ENCODE measurements at regions not wholly inside any gene's neighbourhood (a gene's known extent, or its start where the extent isn't known, plus 50 kb on each side); places are given as distances from the start of the nearest gene placed in this dataset.

DNA sequence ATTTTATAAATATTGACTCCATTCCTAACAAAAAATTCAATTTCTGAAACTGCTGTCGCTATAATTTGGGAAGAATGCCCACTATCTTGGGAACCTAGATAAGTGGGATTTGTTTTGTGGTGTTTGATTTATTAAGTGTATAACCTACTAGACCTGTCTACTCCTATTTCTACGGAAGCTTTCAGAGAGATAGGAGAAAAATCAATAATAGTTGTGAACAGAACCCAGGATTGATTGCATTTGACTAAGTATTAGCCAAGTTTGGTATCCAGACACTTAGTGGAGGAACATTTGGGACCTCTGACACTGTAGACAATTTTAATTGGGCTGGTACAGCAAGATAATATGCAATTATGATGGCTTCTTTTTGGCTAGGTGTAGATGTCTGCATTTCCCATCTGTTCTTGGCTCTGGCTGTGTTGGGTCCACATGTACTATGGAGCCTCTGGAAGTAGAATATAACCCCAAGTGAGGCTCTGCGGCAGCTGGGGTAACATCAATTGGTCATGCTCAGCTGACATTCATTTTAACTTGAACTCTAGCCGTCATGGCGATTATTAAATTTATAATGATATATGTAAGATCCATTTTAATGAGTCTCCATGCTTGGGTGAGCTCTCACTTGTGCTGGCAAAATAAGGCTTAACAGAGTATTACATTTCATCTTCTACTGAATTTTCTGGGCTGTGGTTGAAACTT is 111.5 kb upstream of the E2F8 start:
- no TSS peak for BruUV-seq (replicated peaks)
- POLR2A ChIA-PET (ENCODE audit: low non-redundant PET) = no interaction called here
- Histone ChIP-seq H3K4me3 (ENCODE audit: low read depth, low read length, poor library complexity, severe bottlenecking) (no peak overlapping the region), H3K36me3 (ENCODE audit: insufficient read depth, low read length, poor library complexity, severe bottlenecking) (no peaks in the 10 kb centered on the region), H3K27me3 (replicated peaks; ENCODE audit: insufficient read depth, low read depth, low read length, poor library complexity) (peaks cover 65% of the 10 kb centered on the region), H3K9me3 (ENCODE audit: low read depth, low read length, poor library complexity, severe bottlenecking) (no peaks in the 10 kb centered on the region), H3K4me1 (ENCODE audit: insufficient read depth, low read length, poor library complexity, severe bottlenecking) (no peaks in the 10 kb centered on the region), H3K27ac (ENCODE audit: low read depth, low read length, poor library complexity, severe bottlenecking) (no peak overlapping the region)
- CTCF ChIA-PET = no interaction called here
- DNase-seq (ENCODE audit: low spot score) = no peak
- no peak for TF ChIP-seq EZH2 (IDR thresholded peaks at IDR 0.05; ENCODE audit: borderline replicate concordance, low read depth, low read length, poor library complexity, severe bottlenecking)
- TF ChIP-seq, protein P1, sequence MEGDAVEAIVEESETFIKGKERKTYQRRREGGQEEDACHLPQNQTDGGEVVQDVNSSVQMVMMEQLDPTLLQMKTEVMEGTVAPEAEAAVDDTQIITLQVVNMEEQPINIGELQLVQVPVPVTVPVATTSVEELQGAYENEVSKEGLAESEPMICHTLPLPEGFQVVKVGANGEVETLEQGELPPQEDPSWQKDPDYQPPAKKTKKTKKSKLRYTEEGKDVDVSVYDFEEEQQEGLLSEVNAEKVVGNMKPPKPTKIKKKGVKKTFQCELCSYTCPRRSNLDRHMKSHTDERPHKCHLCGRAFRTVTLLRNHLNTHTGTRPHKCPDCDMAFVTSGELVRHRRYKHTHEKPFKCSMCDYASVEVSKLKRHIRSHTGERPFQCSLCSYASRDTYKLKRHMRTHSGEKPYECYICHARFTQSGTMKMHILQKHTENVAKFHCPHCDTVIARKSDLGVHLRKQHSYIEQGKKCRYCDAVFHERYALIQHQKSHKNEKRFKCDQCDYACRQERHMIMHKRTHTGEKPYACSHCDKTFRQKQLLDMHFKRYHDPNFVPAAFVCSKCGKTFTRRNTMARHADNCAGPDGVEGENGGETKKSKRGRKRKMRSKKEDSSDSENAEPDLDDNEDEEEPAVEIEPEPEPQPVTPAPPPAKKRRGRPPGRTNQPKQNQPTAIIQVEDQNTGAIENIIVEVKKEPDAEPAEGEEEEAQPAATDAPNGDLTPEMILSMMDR (conservative IDR thresholded peaks at IDR 0.05; ENCODE audit: low read depth, low read length) = no peak
- intact Hi-C loops (cut with micrococcal nuclease; ENCODE audit: unreplicated experiment) = no loop called here

DNA sequence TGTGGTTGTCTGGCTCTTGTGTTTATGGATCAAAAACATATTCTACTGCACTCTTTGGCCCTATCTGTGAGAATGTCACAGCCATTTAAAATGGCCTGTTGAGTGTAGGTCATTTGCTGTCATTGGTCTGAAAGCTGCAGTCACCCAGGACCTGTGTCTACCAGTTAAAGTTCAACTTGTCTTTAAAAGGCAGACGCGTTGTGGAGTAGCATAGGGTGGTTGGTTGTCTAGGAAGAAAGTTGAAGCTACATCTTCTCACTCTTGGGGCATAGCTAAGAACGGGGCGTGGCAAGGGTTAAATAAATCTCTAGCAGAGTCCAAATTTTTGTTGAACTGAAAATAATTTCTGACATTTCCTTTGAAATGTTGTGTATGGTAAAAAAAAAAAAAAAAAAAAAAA is 110.7 kb upstream of the E2F8 start:
- TF ChIP-seq, protein P1 (conservative IDR thresholded peaks at IDR 0.05; ENCODE audit: low read depth, low read length) = no peak
- TF ChIP-seq EZH2 (IDR thresholded peaks at IDR 0.05; ENCODE audit: borderline replicate concordance, low read depth, low read length, poor library complexity, severe bottlenecking) = no peak
- no TSS peak for BruUV-seq (replicated peaks)
- no peak overlapping the region for H3K27ac ChIP-seq (ENCODE audit: low read depth, low read length, poor library complexity, severe bottlenecking)
- no peaks in the 10 kb centered on the region for H3K36me3 ChIP-seq (ENCODE audit: insufficient read depth, low read length, poor library complexity, severe bottlenecking)
- POLR2A ChIA-PET (ENCODE audit: low non-redundant PET) = no interaction called here
- no peak for DNase-seq (ENCODE audit: low spot score)
- intact Hi-C loops (cut with micrococcal nuclease; ENCODE audit: unreplicated experiment) = no loop called here
- no peak overlapping the region for H3K4me3 ChIP-seq (ENCODE audit: low read depth, low read length, poor library complexity, severe bottlenecking)
- H3K27me3 ChIP-seq (replicated peaks; ENCODE audit: insufficient read depth, low read depth, low read length, poor library complexity) = peaks cover 73% of the 10 kb centered on the region
- H3K4me1 ChIP-seq (ENCODE audit: insufficient read depth, low read length, poor library complexity, severe bottlenecking) = no peaks in the 10 kb centered on the region
- CTCF ChIA-PET = no interaction called here
- no peaks in the 10 kb centered on the region for H3K9me3 ChIP-seq (ENCODE audit: low read depth, low read length, poor library complexity, severe bottlenecking)

DNA sequence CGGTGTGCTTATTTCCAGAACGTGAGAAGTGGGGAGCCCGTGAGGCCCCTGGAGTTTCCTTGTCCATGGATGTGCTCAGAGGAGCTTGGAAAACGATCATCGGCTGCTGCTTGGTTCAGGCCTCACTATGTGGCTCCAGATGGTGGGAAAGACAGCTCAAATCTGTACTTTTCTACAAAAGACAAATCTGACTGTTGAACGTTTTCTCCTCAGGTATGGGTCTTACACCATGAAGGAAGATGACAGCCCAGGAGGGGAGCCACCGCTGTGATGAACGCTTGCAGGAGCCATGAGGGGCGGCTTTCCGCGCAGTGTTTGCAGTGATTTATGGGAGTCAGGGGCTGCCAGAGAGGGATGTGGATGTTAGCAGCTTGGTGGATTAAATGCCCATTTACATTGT is 109.4 kb upstream of the E2F8 start:
- TF ChIP-seq EZH2 (IDR thresholded peaks at IDR 0.05; ENCODE audit: borderline replicate concordance, low read depth, low read length, poor library complexity, severe bottlenecking) = no peak
- TF ChIP-seq, protein P1 (conservative IDR thresholded peaks at IDR 0.05; ENCODE audit: low read depth, low read length) = no peak
- H3K36me3 ChIP-seq (ENCODE audit: insufficient read depth, low read length, poor library complexity, severe bottlenecking) = no peaks in the 10 kb centered on the region
- no peaks in the 10 kb centered on the region for H3K4me1 ChIP-seq (ENCODE audit: insufficient read depth, low read length, poor library complexity, severe bottlenecking)
- intact Hi-C loops (cut with micrococcal nuclease; ENCODE audit: unreplicated experiment) = no loop called here
- peaks cover 83% of the 10 kb centered on the region for H3K27me3 ChIP-seq (replicated peaks; ENCODE audit: insufficient read depth, low read depth, low read length, poor library complexity)
- H3K9me3 ChIP-seq (ENCODE audit: low read depth, low read length, poor library complexity, severe bottlenecking) = no peaks in the 10 kb centered on the region
- BruUV-seq (replicated peaks) = no TSS peak
- no peak overlapping the region for H3K4me3 ChIP-seq (ENCODE audit: low read depth, low read length, poor library complexity, severe bottlenecking)
- DNase-seq (ENCODE audit: low spot score) = no peak
- no peak overlapping the region for H3K27ac ChIP-seq (ENCODE audit: low read depth, low read length, poor library complexity, severe bottlenecking)
- ChIA-PET POLR2A (ENCODE audit: low non-redundant PET) (no interaction called here), CTCF (no interaction called here)

Data from A673 (cell line).